Activated CD4-positive, CD25-positive, alpha-beta regulatory T cell treated with anti-CD3 and anti-CD28 coated beads, Interleukin-2, amount 50 U/mL, for 24 hours (primary cell): ENCODE measurements at regions not wholly inside any gene's neighbourhood (a gene's known extent, or its start where the extent isn't known, plus 50 kb on each side); places are given as distances from the start of the nearest gene placed in this dataset.
A peak's percentile ranks its signal among the peaks of the same experiment; 100 is the strongest.
"Not testable (repeated sequence)": the region's sequence is repeated elsewhere in the genome, so short reads cannot be mapped to it uniquely, and the experiment has no call there.

Source experiments
- ATAC-seq, 2 donors: fragments of 150-1000 bp; cut with Tn5 transposase; one replicate each; pipeline ENCODE4 v1.10.0; 2021; ENCODE audit warnings: mild to moderate bottlenecking in 1 of 2, moderate library complexity in 1 of 2

DNA sequence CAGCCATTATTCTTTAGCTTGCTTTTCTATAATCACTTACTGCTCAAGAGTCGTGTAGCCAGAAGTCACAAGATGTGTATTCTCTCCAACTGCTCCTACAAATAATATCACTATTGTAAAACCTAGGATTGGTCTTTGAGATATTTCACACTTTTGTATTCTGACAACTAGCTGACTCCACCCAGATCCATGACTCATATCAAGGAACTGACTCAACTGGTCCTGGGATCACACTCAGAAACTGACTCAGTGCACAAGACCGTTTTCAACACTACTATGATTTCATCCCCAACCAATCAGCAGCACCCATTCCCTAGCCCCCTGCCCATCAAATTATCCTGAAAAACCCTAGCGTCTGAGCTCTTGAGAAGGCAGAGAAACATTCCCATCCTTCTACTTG is 56.5 kb upstream of the ORC5 start:
- no peak for ATAC-seq

DNA sequence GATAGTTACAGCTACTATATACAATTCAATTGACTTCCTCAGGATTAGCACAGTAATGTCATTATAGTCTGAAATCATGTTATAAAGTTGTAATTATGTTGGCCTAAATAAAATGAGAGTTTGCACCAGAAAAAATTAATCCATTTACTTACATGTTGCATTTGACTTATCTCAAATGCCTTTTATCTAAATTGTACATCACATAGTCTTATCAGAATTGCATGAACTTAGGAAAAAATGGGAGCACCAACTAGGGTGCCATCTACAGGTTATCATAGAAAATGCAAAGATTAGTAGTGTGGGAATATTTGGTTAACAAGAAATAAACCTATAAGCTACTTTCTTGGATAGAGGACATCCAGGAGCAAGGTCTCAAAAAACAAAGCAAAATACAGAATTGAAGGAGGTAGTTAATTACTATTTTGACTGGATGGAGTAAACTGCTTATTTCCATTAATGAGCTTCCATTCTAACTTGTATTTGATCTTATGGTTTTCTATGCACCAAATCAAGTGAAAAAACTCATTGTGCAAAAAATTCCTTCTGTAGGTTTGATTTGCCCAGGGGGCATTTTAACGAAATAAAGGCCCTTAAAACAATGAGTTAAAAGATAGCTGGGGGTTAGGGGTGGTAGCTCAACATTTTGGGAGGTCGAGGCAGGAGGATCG is 60.0 kb upstream of the ORC5 start:
- no peak for ATAC-seq

DNA sequence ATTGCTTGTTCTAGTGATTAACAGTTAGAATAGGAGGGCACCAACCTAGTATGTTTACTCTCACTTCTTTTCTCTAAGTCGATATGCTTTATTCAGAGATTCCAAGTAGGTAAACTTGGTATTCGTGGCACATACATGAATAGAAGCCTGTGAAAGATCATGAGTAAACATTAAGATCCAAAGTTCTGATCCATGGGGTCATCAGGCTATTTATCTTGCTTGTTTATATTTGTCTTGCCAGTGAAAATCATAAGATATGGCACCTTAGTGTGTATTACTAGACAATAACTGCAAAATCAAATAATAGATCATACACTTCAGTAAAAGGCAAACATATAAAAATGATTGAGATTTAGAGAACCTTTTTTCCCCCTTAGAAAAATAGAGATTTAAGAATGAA is 56.5 kb upstream of the LHFPL3 start:
- no peak for ATAC-seq

DNA sequence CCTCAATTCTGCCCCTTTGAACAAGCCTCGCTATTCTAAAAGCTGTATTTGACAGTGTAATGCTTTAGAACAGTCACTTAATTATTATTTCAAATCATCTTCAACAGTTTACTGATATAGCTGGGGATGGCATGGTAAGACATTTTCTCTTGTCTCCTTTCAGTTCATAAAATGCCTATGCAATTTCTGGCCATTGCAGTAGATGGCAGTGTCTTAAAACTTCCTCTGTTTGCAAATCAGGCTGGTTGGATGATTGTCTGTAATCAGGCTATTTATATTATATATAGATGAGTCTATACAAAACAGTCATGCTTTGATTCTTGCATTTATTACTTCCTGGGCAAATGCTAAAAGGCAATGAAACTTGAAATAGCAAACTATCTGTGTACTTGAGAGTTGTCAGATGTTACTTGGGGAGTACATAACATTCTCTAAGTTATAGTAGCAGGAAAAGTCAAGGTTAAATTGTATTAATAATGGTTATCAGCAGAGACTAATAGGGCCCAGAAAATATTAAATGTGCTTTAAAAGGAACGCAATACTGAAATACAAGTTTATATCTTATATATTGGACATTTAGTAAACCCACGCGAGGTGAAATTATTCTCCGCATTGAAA is 55.5 kb upstream of the LHFPL3 start:
- ATAC-seq: no peak

DNA sequence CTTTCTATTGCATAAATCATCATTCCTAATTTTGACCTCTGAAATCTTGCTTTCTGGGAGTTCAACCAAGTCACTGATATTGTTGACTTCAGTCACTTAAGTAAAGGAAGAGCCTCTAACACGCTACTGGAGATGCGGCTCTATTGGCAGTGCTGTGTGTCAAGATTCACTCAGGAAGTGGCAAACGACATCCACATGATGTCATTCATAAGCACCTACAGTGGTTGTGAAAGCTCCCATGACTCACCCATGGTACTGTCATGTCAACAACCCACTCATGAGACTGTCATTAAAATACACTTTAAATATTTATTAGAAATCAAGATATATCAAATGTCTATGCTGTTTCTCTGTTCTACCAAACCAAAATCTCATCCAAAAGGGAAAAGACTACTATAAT is 52.5 kb upstream of the LHFPL3 start:
- ATAC-seq: peak; percentile 64 to 71

DNA sequence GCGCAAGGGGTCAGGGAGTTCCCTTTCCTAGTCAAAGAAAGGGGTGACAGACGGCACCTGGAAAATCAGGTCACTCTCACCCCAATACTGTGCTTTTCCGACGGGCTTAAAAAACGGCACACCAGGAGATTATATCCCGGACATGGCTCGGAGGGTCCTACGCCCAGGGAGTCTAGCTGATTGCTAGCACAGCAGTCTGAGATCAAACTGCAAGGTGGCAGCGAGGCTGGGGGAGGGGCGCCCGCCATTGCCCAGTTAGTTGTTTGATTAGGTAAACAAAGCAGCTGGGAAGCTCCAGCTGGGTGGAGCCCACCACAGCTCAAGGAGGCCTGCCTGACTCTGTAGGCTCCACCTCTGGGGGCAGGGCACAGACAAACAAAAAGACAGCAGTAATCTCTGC is 51.7 kb upstream of the LHFPL3 start:
- not testable (repeated sequence) for ATAC-seq
